HepG2 (cell line): ENCODE measurements at regions not wholly inside any gene's neighbourhood (a gene's known extent, or its start where the extent isn't known, plus 50 kb on each side); places are given as distances from the start of the nearest gene placed in this dataset.
A peak's percentile ranks its signal among the peaks of the same experiment; 100 is the strongest.

Experiments used
- ATAC-seq: fragments of 200-7000 bp; cut with Tn5 transposase; 3 replicates; pipeline ENCODE4 v1.9.1; 2020; ENCODE audit warnings: mild to moderate bottlenecking, moderate library complexity
- BruUV-seq: library from RNA; stranded (reverse); fragments of 400-500 nt; replicated peaks from 2 replicates; lab custom pipeline; 2021; lab: Mats Ljungman, UMichigan
- CTCF ChIA-PET: fragments of 300-600 bp; formaldehyde crosslinking; extraction: SDS; loops from one replicate; lab custom pipeline; 2021; ENCODE audit warnings: low total read pairs, inconsistent platforms, low intra/inter-chr PET ratio; lab: Yijun Ruan, JAX
- POLR2A ChIA-PET: fragments of 350-600 bp; sonication (Branson Sonifier 250); formaldehyde crosslinking; loops from one replicate; lab custom pipeline; 2020; ENCODE audit warnings: antibody characterized with exemption, inconsistent platforms; lab: Yijun Ruan, JAX
- DNase-seq: peaks from one replicate; pipeline ENCODE4 v3.0.0-alpha.2; 2015; ENCODE audit warnings: low spot score
- FAIRE-seq: peaks from 3 replicates; lab custom pipeline; 2011; peaks lifted over from hg19 to GRCh38; lab: Jason Lieb, UNC
- H2AFZ ChIP-seq: one replicate; pipeline ENCODE4 v1.6.1; 2011; ENCODE audit warnings: low read length, inconsistent platforms
- H3K27ac ChIP-seq: fragments of 300-600 bp; 3 replicates; pipeline ENCODE4 v1.8.0; 2011; ENCODE audit warnings: mixed run types, mild to moderate bottlenecking, mixed read lengths, low read length, inconsistent platforms; ENCODE audit not compliant: insufficient read depth; ENCODE audit errors: extremely low read length
- H3K27me3 ChIP-seq, 2 experiments: fragments of 200-600 bp in 1 of 2; 2 replicates in 1 of 2; 3 replicates in 1 of 2; pipeline versions ENCODE4 v1.6.0 to v1.8.0; 2011; ENCODE audit warnings: low read length in 2 of 2, mild to moderate bottlenecking in 2 of 2, moderate library complexity in 2 of 2, inconsistent platforms in 1 of 2; ENCODE audit not compliant: insufficient read depth in 2 of 2, control insufficient read depth in 1 of 2
- H3K36me3 ChIP-seq, 2 experiments: fragments of 200-600 bp in 1 of 2; replicated peaks in 1 of 2; 2 replicates in 1 of 2; 3 replicates in 1 of 2; pipeline versions ENCODE4 v1.5.1 to v1.8.0; 2011; ENCODE audit warnings: low read length in 2 of 2, inconsistent platforms in 1 of 2; ENCODE audit not compliant: insufficient read depth in 2 of 2, control insufficient read depth in 1 of 2
- H3K4me1 ChIP-seq: 2 replicates; pipeline ENCODE4 v1.5.1; 2012; ENCODE audit warnings: low read length, inconsistent platforms; ENCODE audit not compliant: insufficient read depth
- H3K4me2 ChIP-seq: 2 replicates; pipeline ENCODE4 v1.6.0; 2011; ENCODE audit warnings: low read depth, low read length, inconsistent platforms
- H3K4me3 ChIP-seq, 3 experiments: fragments of 200-600 bp in 1 of 3; sonication (generic), shearing (Covaris generic) in 1 of 3; replicated peaks in 1 of 3; 2 replicates each; pipeline ENCODE4 v1.5.1; 2011 to 2016; ENCODE audit warnings: low read length in 3 of 3, inconsistent platforms in 2 of 3, low read depth in 2 of 3, mild to moderate bottlenecking in 2 of 3, control low read depth in 1 of 3, mixed read lengths in 1 of 3; ENCODE audit not compliant: insufficient read depth in 1 of 3
- H3K79me2 ChIP-seq: one replicate; pipeline ENCODE4 v1.6.1; 2011; ENCODE audit warnings: low read length, inconsistent platforms; ENCODE audit not compliant: insufficient read depth
- H3K9ac ChIP-seq: 2 replicates; pipeline ENCODE4 v1.6.0; 2011; ENCODE audit warnings: mild to moderate bottlenecking, low read depth, low read length, inconsistent platforms; ENCODE audit not compliant: insufficient read depth
- H3K9me3 ChIP-seq: 2 replicates; pipeline ENCODE4 v1.5.1; 2012; ENCODE audit warnings: mild to moderate bottlenecking, low read length
- H4K20me1 ChIP-seq: 2 replicates; pipeline ENCODE4 v1.6.0; 2011; ENCODE audit warnings: inconsistent platforms, mild to moderate bottlenecking, low read length, moderate library complexity; ENCODE audit not compliant: insufficient read depth
- ARHGAP35 ChIP-seq: sonication (generic); formaldehyde crosslinking; IDR thresholded peaks from 2 replicates; pipeline ENCODE4 v1.9.0; 2022; ENCODE audit warnings: mild to moderate bottlenecking, inconsistent platforms, moderate library complexity, missing genetic modification reagents, borderline replicate concordance
- FOSL2 ChIP-seq: sonication (generic); formaldehyde crosslinking; IDR thresholded peaks from 2 replicates; pipeline ENCODE4 v1.4.0; 2020; ENCODE audit warnings: missing genetic modification reagents
- KDM1A ChIP-seq: IDR thresholded peaks from 2 replicates; pipeline ENCODE4 v1.6.1; 2016; ENCODE audit warnings: missing compliant biosample characterization
- MAFK ChIP-seq, 2 experiments: IDR thresholded peaks in 1 of 2; conservative IDR thresholded peaks in 1 of 2; 2 replicates each; pipeline ENCODE4 v1.6.1; 2011; ENCODE audit warnings: improper control_type of control experiment in 2 of 2, low read length in 2 of 2
- PRDM15 ChIP-seq: sonication (generic); formaldehyde crosslinking; IDR thresholded peaks from 2 replicates; pipeline ENCODE4 v1.4.0; 2020; ENCODE audit warnings: missing genetic modification reagents
- RCOR2 ChIP-seq: IDR thresholded peaks from 2 replicates; pipeline ENCODE4 v1.6.1; 2016; ENCODE audit warnings: missing biosample characterization, missing genetic modification reagents
- SKI ChIP-seq: fragments of 450-650 bp; IDR thresholded peaks from one replicate; pipeline ENCODE4 v1.6.1; 2018; ENCODE audit warnings: mild to moderate bottlenecking; ENCODE audit not compliant: partially characterized antibody
- SOX13 ChIP-seq, 3 experiments: fragments of 450-650 bp in 1 of 3; sonication (generic) in 1 of 3; formaldehyde crosslinking in 1 of 3; IDR thresholded peaks in 2 of 3; conservative IDR thresholded peaks in 1 of 3; 2 replicates each; pipeline versions ENCODE4 v1.5.0 to v1.6.1; 2016 to 2020; ENCODE audit warnings: antibody characterized with exemption in 1 of 3, mild to moderate bottlenecking in 1 of 3, missing compliant biosample characterization in 1 of 3, missing genetic modification reagents in 1 of 3, moderate library complexity in 1 of 3
- ZFP1 ChIP-seq: IDR thresholded peaks from 2 replicates; pipeline ENCODE4 v1.6.1; 2016
- ZNF18 ChIP-seq: sonication (generic); formaldehyde crosslinking; IDR thresholded peaks from 2 replicates; pipeline ENCODE4 v1.8.0; 2022; ENCODE audit warnings: mild to moderate bottlenecking, missing genetic modification reagents; ENCODE audit not compliant: insufficient replicate concordance
- ZNF451 ChIP-seq: sonication (generic); formaldehyde crosslinking; IDR thresholded peaks from 2 replicates; pipeline ENCODE4 v1.5.0; 2020; ENCODE audit warnings: mild to moderate bottlenecking, missing genetic modification reagents
- ZNF468 ChIP-seq: sonication (generic); formaldehyde crosslinking; IDR thresholded peaks from 2 replicates; pipeline ENCODE4 v1.8.0; 2022; ENCODE audit warnings: mild to moderate bottlenecking, moderate library complexity, missing genetic modification reagents
- WGBS: methylation state at CpG from one replicate; pipeline ENCODE4 v1.1.6; 2017; ENCODE audit warnings: low lambda C conversion rate; 5-methylcytosine and 5-hydroxymethylcytosine counted together
- in situ Hi-C: cut with HindIII; loops from 2 replicates; pipeline ENCODE4 v1.10.0; 2017; ENCODE audit warnings: low pct_unique_long_range_greater_than_20kb; ENCODE audit not compliant: extremely low pct_ligation_motif_present
- intact Hi-C: fragments of 100-400 bp; cut with micrococcal nuclease; formaldehyde crosslinking; loops from one replicate; pipeline ENCODE4 v1.10.0; 2022; ENCODE audit not compliant: unreplicated experiment

GRCh38 chr5:57316798-57317327 is 143.0 kb downstream of the GPBP1 start:
- peaks cover 10% of the 10 kb centered on the region for H3K4me1 ChIP-seq
- no peaks in the 10 kb centered on the region for H4K20me1 ChIP-seq
- H3K36me3 ChIP-seq: no peaks in the 10 kb centered on the region
- 17% methylated on average over 2 of the region's 3 CpGs for WGBS
- H3K4me3 ChIP-seq: no peak overlapping the region
- no peak for FAIRE-seq
- in situ Hi-C loops: no loop called here
- no peak overlapping the region for H3K9ac ChIP-seq
- H3K27ac ChIP-seq: no peak overlapping the region
- no peak for DNase-seq
- POLR2A ChIA-PET: no interaction called here
- BruUV-seq: no TSS peak
- no peak overlapping the region for H2AFZ ChIP-seq
- H3K27me3 ChIP-seq: peaks cover 3 to 17% of the 10 kb centered on the region in 2 experiments; a peak in 3 of 5 replicates
- CTCF ChIA-PET: no interaction called here
- TF ChIP-seq ZNF468 (CRISPR knock-in tag) (no peak), SOX13 (IDR thresholded peaks at IDR 0.05) (no peak), SOX13 (CRISPR knock-in tag; conservative IDR thresholded peaks at IDR 0.05 in 1 of 2, IDR thresholded peaks at IDR 0.05 in 1 of 2) (0 out of 4 replicates have a peak, but pooled peaks of 1 of the 2 experiments have one; percentile 15), MAFK (conservative IDR thresholded peaks at IDR 0.05 in 1 of 2, IDR thresholded peaks at IDR 0.05 in 1 of 2; ENCODE audit: low read length in 2 of 2) (peak; percentile 17 to 28; a peak in 2 of 4 replicates), FOSL2 (peak; percentile 37; the same call in 1 of the 2 replicates), ZNF18 (no peak)
- TF ChIP-seq, all 625 proteins: peak for 3
- H3K9me3 ChIP-seq: no peaks in the 10 kb centered on the region
- H3K79me2 ChIP-seq: no peaks in the 10 kb centered on the region
- intact Hi-C loops: no loop called here
- no peak; the same call in 2 of the 3 replicates for ATAC-seq
- H3K4me2 ChIP-seq: no peak overlapping the region

- Histone ChIP-seq H3K4me1 (peaks cover 19% of the 10 kb centered on the region), H3K79me2 (no peaks in the 10 kb centered on the region), H3K27ac (no peak overlapping the region), H3K9ac (no peak overlapping the region), H3K9me3 (no peaks in the 10 kb centered on the region), H2AFZ (no peak overlapping the region), H3K36me3 (no peaks in the 10 kb centered on the region), H3K4me2 (no peak overlapping the region), H4K20me1 (no peaks in the 10 kb centered on the region), H3K4me3 (no peak overlapping the region), H3K27me3 (peaks cover 3 to 10% of the 10 kb centered on the region in 2 experiments; a peak in 2 of 5 replicates)
- FAIRE-seq: no peak
- no peak for DNase-seq
- in situ Hi-C loops: no loop called here
- POLR2A ChIA-PET: no interaction called here
- intact Hi-C loops: no loop called here
- CTCF ChIA-PET: no interaction called here
- 39% methylated on average over 3 of the region's 3 CpGs for WGBS
- BruUV-seq: no TSS peak
- ATAC-seq: no peak
- TF ChIP-seq KDM1A (CRISPR knock-in tag): no peak
- TF ChIP-seq SKI: no peak
- TF ChIP-seq ARHGAP35 (CRISPR knock-in tag): no peak
- TF ChIP-seq ZNF451 (CRISPR knock-in tag): no peak
- TF ChIP-seq PRDM15: no peak
- no peak for TF ChIP-seq RCOR2 (CRISPR knock-in tag)
- TF ChIP-seq ZFP1 (CRISPR knock-in tag): no peak
These were observed 142.1 kb downstream of the GPBP1 start for GRCh38 chr5:57315941-57316340.
